Nephron progenitor cell (in vitro differentiated cells): ENCODE measurements at regions not wholly inside any gene's neighbourhood (a gene's known extent, or its start where the extent isn't known, plus 50 kb on each side); places are given as distances from the start of the nearest gene placed in this dataset.
A peak's percentile ranks its signal among the peaks of the same experiment; 100 is the strongest.
"Not testable (repeated sequence)": the region's sequence is repeated elsewhere in the genome, so short reads cannot be mapped to it uniquely, and the experiment has no call there.

Experiments used
- DNase-seq: peaks from one replicate; pipeline ENCODE4 v3.0.0; 2021
- H3K27ac Mint-ChIP-seq: 2 replicates; pipeline ENCODE4 v1.8.0; 2021; ENCODE audit warnings: mild to moderate bottlenecking, moderate library complexity, mixed read lengths
- H3K27me3 Mint-ChIP-seq: 2 replicates; pipeline ENCODE4 v1.8.0; 2021; ENCODE audit warnings: mild to moderate bottlenecking, low read depth, mixed read lengths; ENCODE audit not compliant: poor library complexity
- H3K36me3 Mint-ChIP-seq: 2 replicates; pipeline ENCODE4 v1.8.0; 2021; ENCODE audit warnings: low read depth, mixed read lengths
- H3K4me1 Mint-ChIP-seq: 2 replicates; pipeline ENCODE4 v1.8.0; 2021; ENCODE audit warnings: mixed read lengths
- H3K4me3 Mint-ChIP-seq: 2 replicates; pipeline ENCODE4 v1.8.0; 2021; ENCODE audit warnings: mild to moderate bottlenecking, moderate library complexity, mixed read lengths
- H3K9me3 Mint-ChIP-seq: 2 replicates; pipeline ENCODE4 v1.8.0; 2021; ENCODE audit warnings: mild to moderate bottlenecking, moderate library complexity, mixed read lengths
- TF ChIP-seq, protein P1 (sequence below): fragments of 200-600 bp; sonication (generic); IDR thresholded peaks from 2 replicates; pipeline ENCODE4 v1.5.0; 2021; ENCODE audit warnings: antibody characterized with exemption

DNA sequence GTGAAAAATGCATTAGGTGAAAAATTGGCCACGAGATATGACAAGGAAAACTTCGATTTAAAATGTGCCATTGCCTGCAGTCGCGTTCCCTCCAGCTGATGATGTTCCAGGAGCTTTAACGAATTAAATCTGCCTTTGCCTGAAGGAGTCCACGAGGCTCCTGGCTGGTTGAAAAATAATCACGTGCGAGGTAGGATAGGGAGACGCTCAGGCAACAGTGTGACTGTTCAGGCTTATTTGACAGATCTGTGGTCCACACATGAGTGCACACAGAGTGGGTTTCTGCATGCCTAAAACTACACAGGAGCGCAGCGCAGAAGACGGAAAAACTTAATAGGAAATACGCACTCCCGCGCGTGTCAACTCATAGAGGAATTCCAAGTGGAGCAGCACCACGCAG is 204.0 kb upstream of the PITRM1 start:
- H3K36me3 Mint-ChIP-seq: no peaks in the 10 kb centered on the region

DNA sequence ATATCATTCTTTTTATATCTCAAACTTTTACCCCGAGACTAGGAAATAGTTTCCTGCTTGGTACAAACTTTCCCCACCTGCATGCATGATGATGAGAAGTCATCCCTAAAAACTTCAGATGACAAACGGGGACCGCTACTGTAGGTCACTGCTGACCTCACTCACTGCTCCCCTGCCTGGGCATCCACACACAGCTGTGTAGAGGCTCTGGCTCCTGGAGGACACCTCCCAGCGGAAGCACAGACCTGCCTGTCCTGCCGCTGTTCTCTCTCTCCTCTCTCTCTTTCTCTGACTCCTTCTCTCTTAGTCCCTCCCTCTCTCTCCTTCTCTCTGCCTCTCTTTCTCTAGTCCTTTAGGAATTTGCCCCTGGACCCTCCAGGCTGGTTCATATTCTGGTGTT is 202.9 kb upstream of the PITRM1 start:
- no peak for DNase-seq
- peaks cover 15% of the 10 kb centered on the region for H3K9me3 Mint-ChIP-seq
- peak overlapping the region; percentile 76 for H3K27ac Mint-ChIP-seq
- no peak overlapping the region for H3K4me3 Mint-ChIP-seq
- TF ChIP-seq, protein P1, sequence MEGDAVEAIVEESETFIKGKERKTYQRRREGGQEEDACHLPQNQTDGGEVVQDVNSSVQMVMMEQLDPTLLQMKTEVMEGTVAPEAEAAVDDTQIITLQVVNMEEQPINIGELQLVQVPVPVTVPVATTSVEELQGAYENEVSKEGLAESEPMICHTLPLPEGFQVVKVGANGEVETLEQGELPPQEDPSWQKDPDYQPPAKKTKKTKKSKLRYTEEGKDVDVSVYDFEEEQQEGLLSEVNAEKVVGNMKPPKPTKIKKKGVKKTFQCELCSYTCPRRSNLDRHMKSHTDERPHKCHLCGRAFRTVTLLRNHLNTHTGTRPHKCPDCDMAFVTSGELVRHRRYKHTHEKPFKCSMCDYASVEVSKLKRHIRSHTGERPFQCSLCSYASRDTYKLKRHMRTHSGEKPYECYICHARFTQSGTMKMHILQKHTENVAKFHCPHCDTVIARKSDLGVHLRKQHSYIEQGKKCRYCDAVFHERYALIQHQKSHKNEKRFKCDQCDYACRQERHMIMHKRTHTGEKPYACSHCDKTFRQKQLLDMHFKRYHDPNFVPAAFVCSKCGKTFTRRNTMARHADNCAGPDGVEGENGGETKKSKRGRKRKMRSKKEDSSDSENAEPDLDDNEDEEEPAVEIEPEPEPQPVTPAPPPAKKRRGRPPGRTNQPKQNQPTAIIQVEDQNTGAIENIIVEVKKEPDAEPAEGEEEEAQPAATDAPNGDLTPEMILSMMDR: no peak
- no peaks in the 10 kb centered on the region for H3K36me3 Mint-ChIP-seq
- H3K27me3 Mint-ChIP-seq: peaks cover 11% of the 10 kb centered on the region
- H3K4me1 Mint-ChIP-seq: peaks cover 4% of the 10 kb centered on the region

More for the DNA sequence above, 204.0 kb upstream of the PITRM1 start:
- Mint-ChIP-seq H3K4me3 (no peak overlapping the region), H3K9me3 (peaks cover 15% of the 10 kb centered on the region), H3K27ac (no peak overlapping the region), H3K27me3 (peaks cover 13% of the 10 kb centered on the region), H3K4me1 (peaks cover 4% of the 10 kb centered on the region)
- TF ChIP-seq, protein P1: no peak
- no peak for DNase-seq

- TF ChIP-seq, protein P1: no peak
- H3K36me3 Mint-ChIP-seq: no peaks in the 10 kb centered on the region
- no peak for DNase-seq
These were observed 202.3 kb upstream of the PITRM1 start for GRCh38 chr10:3374914-3375313.

GRCh38 chr10:3373374-3374027 is 200.9 kb upstream of the PITRM1 start:
- DNase-seq, H3K36me3 Mint-ChIP-seq, H3K27me3 Mint-ChIP-seq, H3K9me3 Mint-ChIP-seq, H3K27ac Mint-ChIP-seq, H3K4me3 Mint-ChIP-seq: not testable (repeated sequence)
- H3K4me1 Mint-ChIP-seq: peaks cover 13% of the 10 kb centered on the region

More at GRCh38 chr10:3374914-3375313, 202.3 kb upstream of the PITRM1 start:
- Mint-ChIP-seq H3K27me3 (peaks cover 11% of the 10 kb centered on the region), H3K4me1 (peaks cover 4% of the 10 kb centered on the region), H3K9me3 (peaks cover 15% of the 10 kb centered on the region), H3K27ac (no peak overlapping the region), H3K4me3 (no peak overlapping the region)

DNA sequence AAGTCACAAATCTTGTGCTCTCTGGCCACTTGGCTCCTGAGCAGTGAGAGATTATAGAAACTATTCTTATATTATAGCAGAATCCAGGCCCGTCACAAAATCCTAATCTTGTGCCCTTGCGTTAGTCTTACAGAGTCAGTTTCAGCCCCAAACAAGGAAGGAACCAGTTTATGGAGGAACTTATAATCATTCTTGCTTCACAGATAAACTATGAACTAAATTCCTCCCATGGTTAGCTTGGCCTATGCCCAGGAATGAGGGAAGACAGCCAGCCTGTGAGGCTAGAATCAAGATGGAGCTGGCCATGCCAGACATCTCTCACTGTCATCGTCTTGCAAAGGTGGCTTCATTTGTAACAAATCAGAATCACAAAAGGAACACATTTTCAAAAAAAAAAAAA is 199.7 kb upstream of the PITRM1 start:
- Mint-ChIP-seq H3K36me3 (no peaks in the 10 kb centered on the region), H3K27me3 (peaks cover 4% of the 10 kb centered on the region), H3K4me3 (no peak overlapping the region), H3K9me3 (no peaks in the 10 kb centered on the region), H3K27ac (no peak overlapping the region), H3K4me1 (peaks cover 15% of the 10 kb centered on the region)
- no peak for DNase-seq
- TF ChIP-seq, protein P1: no peak

DNA sequence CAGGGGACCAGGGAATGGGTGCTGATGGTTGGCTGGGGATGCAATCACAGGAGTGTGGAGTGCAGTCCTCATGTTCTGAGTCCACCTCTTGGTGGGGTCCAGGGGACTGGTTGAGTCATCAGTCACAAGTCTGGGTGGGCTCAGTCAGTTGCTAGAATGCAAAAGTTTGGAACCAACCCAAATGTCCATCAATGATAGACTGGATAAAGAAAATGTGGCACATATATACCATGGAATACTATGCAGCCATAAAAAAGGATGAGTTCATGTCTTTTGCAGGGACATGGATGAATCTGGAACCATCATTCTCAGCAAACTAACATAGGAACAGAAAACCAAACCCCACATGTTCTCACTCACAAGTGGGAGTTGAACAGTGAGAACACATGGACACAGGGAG is 199.0 kb upstream of the PITRM1 start:
- not testable (repeated sequence) for H3K4me3 Mint-ChIP-seq, H3K27ac Mint-ChIP-seq, DNase-seq, H3K9me3 Mint-ChIP-seq, H3K36me3 Mint-ChIP-seq, H3K27me3 Mint-ChIP-seq
- H3K4me1 Mint-ChIP-seq: peaks cover 13% of the 10 kb centered on the region

DNA sequence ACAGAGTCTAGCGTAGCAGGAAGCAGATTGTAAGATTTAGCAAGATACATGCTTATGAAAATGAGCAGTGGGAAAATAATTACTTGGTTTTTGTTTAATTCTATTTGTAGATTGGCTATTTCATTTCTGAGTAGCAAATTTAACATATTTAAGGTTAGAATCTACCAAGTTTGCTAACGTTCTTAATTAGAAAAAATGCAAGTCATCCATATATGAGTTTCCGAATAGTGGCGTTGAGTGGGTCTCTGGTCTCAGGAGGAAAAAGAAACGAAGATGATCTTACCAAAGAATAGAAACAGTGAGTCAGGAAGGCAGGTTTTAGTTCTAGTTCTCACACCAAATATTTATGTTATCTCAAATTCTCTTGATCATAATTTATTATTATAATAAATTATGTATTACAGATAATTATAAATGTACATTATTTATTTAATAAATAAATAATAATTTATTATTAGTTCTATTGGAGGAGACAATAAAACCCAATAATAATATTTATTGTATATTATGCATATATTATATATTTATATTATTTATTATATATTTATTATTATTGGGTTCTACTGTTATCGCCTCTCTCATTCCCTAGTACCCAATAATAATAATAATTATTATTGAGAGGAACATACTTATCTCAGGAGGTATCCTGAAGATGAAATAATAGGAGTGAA is 194.3 kb upstream of the PITRM1 start:
- DNase-seq: no peak
- TF ChIP-seq, protein P1: no peak
- Mint-ChIP-seq H3K9me3 (peaks cover 15% of the 10 kb centered on the region), H3K4me1 (peaks cover 16% of the 10 kb centered on the region), H3K27ac (no peak overlapping the region), H3K4me3 (no peak overlapping the region), H3K36me3 (no peaks in the 10 kb centered on the region), H3K27me3 (no peaks in the 10 kb centered on the region)
